Lung microvascular endothelial cell (primary cell): ENCODE measurements at regions not wholly inside any gene's neighbourhood (a gene's known extent, or its start where the extent isn't known, plus 50 kb on each side); places are given as distances from the start of the nearest gene placed in this dataset.

Experiments used
- DNase-seq, 2 donors: peaks; one replicate each; pipeline versions ENCODE4 v3.0.0 to v3.0.0-alpha.2; 2010; ENCODE audit warnings: low read depth in 2 of 2

DNA sequence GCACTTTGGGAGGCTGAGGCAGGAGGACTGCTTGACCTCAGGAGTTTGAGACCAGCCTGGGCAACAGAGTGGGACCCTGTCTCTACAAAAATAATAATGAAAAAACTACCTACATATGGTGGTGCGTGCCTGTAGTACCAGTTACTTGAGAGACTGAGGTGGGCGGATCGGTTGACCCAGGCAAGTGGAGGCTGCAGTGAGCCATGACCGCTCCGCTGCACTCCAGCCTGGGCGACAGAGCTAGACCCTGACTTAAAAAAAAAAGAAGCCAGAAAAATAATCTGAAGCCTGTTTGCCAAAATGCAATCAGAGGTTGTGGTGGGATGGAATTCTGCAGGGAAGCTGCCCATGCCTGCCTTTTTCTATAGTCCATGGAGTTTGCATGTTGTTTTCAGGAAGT is 50.4 kb upstream of the GGTA1 start:
- DNase-seq = no peak

- peak; percentile 71 to 80 for DNase-seq
These were observed 51.2 kb upstream of the GGTA1 start for GRCh38 chr9:121550569-121551512.

DNA sequence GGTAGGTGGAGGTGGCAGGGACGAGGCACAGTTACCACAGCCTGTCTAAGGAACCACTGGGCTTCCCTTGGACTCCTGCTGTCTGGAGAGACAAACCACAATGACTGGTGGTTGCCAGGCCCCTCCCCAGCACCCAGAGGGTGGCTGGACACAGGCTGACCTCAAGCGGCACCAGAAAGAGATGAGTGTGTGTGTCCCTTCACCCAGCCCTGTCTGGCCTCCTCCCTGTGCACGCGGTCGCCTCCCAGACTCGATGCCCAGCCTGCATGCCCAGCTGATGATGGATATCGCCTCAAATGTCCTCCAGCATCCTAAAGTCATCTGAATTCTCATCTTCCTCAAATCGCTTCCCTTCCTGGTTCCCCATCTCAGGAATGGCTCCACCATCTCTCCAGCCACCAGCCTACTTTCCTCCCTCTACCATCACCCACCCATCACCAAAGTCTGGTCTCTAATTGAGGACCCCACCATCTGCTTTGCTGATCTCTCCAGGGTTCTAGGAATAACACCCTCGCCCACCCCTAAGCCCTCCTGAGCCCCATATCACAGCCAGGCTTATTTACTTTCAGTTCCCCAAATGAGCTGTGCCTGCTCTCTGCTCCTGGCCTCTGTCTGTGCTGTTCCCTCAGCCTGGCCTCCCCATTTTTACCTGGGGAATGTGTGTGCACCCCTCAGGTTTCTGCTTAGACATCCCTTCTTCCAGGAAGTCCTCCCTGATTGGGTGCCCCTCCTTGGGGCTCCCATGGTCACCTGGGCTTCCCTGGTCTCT is 52.5 kb upstream of the GGTA1 start:
- DNase-seq = no peak

DNA sequence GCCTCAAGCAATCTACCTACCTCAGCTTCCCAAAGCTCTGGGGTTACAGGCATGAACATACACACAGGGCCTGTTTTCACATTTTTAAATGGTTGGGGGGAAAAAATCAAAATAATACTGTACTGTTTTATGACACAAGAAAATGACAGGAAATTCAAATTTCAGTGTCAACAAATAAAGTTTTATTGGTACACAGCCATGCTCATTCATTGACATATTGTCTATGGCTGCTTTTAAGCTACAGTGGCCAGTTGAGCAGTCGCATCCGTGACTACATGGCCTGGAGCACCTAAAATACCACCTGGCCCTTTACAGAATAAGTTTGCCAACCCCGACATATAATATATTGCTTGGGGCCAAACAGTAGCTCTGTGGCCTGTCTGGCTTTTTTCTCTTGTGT is 56.4 kb upstream of the GGTA1 start:
- DNase-seq = no peak

- DNase-seq = peak; percentile 16 to 76
These were observed 56.9 kb upstream of the GGTA1 start for GRCh38 chr9:121556580-121556979.

GRCh38 chr9:121557581-121558447 is 58.2 kb upstream of the GGTA1 start:
- peak; percentile 46 to 93 for DNase-seq

DNA sequence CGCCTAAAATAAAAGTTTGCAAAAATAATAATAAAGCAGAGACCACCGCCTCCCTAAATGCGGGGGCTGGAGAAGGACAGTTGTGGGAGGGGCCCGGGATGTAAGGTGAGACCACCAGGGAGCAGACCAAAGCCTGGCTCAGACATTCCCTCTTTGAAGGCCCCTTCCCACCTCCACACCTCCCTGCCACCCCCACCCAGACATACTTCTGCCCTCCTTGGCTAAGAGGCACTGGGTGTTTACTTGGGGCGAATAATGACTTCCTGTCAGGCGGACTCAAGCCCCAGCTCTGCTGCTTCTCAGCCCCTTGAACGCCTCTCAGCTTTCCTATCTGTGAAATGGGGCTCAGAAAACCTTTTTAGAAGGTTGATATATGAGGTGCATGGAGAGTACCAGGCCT is 58.8 kb upstream of the GGTA1 start:
- no peak for DNase-seq

DNA sequence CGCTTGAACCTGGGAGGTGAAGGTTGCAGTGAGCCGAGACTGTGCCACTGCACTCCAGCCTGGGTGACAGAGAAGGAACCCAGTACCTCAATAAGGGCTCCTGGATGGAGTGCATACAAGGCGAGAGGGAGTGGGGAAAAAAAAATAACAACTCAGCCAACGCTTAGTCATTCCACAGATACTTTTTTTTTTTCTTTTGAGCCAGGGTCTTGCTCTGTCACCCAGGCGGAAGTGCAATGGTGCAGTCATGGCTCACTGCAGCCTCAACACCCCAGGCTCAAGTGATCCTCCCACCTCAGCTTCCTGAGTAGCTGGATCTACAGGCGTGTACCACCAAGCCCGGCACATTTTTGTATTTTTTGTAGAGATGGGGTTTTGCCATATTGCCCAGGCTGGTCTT is 59.5 kb upstream of the GGTA1 start:
- DNase-seq = peak in 1 of 2 donors; percentile 72

- no peak for DNase-seq
These were observed 61.3 kb upstream of the GGTA1 start for GRCh38 chr9:121560921-121561320.

DNA sequence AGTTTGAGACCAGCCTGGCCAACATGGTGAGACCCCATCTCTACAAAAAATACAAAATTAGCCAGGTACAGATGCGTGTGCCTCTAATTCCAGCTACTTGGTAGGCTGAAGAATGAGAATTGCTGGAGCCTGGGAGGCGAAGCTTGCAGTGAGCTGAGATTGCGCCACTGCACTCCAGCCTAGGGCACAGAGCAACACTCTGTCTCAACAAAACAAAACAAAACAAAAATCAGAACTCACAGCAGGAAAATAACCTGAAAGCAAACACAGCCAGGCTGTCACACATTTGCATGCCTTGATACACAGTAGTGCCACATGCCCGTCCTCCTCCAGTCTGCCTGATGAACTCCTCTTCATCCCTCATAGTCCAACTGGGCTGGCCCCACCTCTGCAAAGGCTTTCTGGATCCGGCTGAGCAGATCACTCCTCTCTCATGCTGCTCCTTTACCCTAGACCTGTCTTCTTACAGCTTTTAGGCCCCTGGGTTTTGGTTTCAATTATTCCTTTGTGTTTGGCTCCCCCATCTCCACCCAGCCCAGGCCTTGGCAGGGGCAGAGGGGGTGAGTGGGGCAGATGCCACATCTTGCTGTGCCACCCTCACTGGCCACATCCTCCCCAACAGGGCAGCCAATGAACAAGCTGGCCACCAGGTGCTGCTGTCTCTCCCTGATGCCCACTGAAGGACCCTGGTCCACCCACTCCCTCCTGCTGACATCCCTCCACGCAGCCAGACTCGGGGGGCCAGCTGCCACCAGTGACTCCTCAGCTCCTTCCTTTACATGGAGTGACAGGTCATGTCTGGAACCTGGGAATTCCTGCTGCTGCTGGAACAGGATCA is 62.0 kb upstream of the GGTA1 start:
- DNase-seq = no peak

GRCh38 chr9:121562301-121562700 is 62.7 kb upstream of the GGTA1 start:
- DNase-seq = no peak

DNA sequence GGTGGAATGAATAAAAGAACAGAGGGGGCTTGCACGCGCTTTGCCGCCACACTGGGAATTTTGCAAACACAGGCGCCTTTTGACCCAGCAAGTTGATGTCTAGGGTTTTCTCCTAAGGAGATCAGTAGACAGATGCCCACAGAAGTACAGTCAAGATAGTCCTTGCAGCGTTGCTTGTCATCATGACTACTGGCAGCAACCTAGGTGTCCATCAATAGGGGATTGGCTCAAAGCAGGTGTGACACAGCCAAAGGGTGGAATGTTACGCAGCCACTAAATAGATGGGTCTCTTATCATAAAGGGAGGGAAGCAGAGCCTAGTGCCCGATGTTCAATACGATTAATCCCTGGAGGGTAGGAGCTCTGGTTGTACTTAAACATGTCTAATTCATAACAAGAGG is 63.8 kb upstream of the GGTA1 start:
- no peak for DNase-seq

- no peak for DNase-seq
These were observed 64.3 kb upstream of the GGTA1 start for GRCh38 chr9:121563881-121564460.

- no peak for DNase-seq
These were observed 65.0 kb upstream of the GGTA1 start for GRCh38 chr9:121564504-121565260.

DNA sequence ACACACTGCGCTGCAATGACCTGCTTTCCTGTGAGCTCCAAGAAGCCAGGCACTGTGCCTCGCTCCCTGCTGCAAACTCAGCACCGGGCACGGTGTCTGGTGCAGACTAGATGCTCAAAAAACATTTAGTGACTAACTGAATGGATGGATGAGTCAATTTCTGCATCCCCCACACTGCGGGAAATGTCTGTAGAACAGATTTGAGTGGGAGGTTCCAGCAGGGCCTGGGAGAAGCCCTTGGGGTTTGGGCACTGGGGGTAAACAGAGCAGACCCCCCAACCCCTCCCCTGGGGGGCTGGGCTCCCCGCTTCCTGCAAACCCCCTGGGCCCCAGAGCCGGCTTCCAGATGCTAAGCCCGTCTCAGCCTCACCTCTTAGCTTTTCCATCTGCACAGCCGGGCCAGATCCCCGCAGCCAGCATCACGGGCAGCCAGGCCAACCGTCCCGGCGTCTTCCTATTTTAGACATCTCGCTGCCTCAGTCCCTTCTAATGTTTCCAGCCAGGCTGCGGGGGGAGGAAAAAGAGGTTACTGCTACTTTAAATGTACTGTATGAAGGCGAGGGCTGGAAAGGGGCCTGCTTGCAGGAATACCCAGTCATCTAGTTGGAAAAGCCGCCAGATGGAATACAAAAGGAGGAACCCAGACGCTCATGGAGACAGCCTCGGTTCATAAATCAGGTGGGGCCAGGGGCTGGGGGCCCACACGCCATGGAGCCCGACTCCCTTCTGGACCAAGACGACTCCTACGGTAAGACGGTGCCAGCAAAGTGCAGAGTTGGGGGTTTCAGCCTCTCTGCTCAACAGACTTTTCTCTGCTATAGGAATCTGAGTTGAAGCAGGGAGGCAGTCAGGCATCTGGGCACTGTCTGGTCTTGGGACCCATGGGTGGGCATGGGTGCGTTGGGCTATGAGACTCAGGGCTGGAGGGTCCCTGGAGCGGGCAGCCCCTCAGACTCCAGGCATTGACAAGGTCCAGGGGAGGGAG is 67.1 kb upstream of the GGTA1 start:
- DNase-seq = peak in 1 of 2 donors; percentile 51

- peak in 1 of 2 donors; percentile 32 for DNase-seq
These were observed 68.1 kb upstream of the GGTA1 start for GRCh38 chr9:121567500-121568342.
